ENCODE measurements at regions not wholly inside any gene's neighbourhood (a gene's known extent, or its start where the extent isn't known, plus 50 kb on each side); places are given as distances from the start of the nearest gene placed in this dataset.

- H3K4me2 ChIP-seq (ENCODE audit: low read length), result no peak overlapping the region
- H3K4me3 ChIP-seq (ENCODE audit: low read depth, low read length, poor library complexity, severe bottlenecking), result no peak overlapping the region
- no peaks in the 10 kb centered on the region for H3K27me3 ChIP-seq (ENCODE audit: insufficient read depth, low read length)
- H3K27ac ChIP-seq (ENCODE audit: low read depth, low read length, poor library complexity, severe bottlenecking), result no peak overlapping the region
- H3K36me3 ChIP-seq (ENCODE audit: insufficient read depth, low read length), result no peaks in the 10 kb centered on the region
- H3K9me3 ChIP-seq (ENCODE audit: low read length), result no peaks in the 10 kb centered on the region
- no peak overlapping the region for H2AFZ ChIP-seq (ENCODE audit: low read length)
- H3K4me1 ChIP-seq (ENCODE audit: insufficient read depth, low read length, severe bottlenecking), result no peaks in the 10 kb centered on the region
- no peaks in the 10 kb centered on the region for H3K9me2 ChIP-seq (ENCODE audit: low read depth, low read length)
- no peaks in the 10 kb centered on the region for H4K20me1 ChIP-seq (ENCODE audit: insufficient read depth, low read length)
- no peak overlapping the region for H3K9ac ChIP-seq (ENCODE audit: low read length)
- no peak for TF ChIP-seq EZH2 (IDR thresholded peaks at IDR 0.05; ENCODE audit: borderline replicate concordance, low read length)
- TF ChIP-seq, protein P1, sequence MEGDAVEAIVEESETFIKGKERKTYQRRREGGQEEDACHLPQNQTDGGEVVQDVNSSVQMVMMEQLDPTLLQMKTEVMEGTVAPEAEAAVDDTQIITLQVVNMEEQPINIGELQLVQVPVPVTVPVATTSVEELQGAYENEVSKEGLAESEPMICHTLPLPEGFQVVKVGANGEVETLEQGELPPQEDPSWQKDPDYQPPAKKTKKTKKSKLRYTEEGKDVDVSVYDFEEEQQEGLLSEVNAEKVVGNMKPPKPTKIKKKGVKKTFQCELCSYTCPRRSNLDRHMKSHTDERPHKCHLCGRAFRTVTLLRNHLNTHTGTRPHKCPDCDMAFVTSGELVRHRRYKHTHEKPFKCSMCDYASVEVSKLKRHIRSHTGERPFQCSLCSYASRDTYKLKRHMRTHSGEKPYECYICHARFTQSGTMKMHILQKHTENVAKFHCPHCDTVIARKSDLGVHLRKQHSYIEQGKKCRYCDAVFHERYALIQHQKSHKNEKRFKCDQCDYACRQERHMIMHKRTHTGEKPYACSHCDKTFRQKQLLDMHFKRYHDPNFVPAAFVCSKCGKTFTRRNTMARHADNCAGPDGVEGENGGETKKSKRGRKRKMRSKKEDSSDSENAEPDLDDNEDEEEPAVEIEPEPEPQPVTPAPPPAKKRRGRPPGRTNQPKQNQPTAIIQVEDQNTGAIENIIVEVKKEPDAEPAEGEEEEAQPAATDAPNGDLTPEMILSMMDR (IDR thresholded peaks at IDR 0.05; ENCODE audit: low read length), result no peak
- H3K79me2 ChIP-seq (ENCODE audit: insufficient read depth, low read length), result no peaks in the 10 kb centered on the region
- H3F3A ChIP-seq (ENCODE audit: insufficient read depth, low read length), result no peaks in the 10 kb centered on the region
Measured at GRCh38 chr10:130357951-130358350, 221.8 kb downstream of the GLRX3 start.

GRCh38 chr10:130358981-130359650, 222.9 kb downstream of the GLRX3 start:
- H2AFZ ChIP-seq (ENCODE audit: low read length), result no peak overlapping the region
- H3K4me3 ChIP-seq (ENCODE audit: low read depth, low read length, poor library complexity, severe bottlenecking), result no peak overlapping the region
- H3K9me2 ChIP-seq (ENCODE audit: low read depth, low read length), result no peaks in the 10 kb centered on the region
- no peaks in the 10 kb centered on the region for H3K36me3 ChIP-seq (ENCODE audit: insufficient read depth, low read length)
- no peak overlapping the region for H3K9ac ChIP-seq (ENCODE audit: low read length)
- TF ChIP-seq, protein P1 (IDR thresholded peaks at IDR 0.05; ENCODE audit: low read length), result no peak
- no peak for TF ChIP-seq EZH2 (IDR thresholded peaks at IDR 0.05; ENCODE audit: borderline replicate concordance, low read length)
- no peaks in the 10 kb centered on the region for H3K27me3 ChIP-seq (ENCODE audit: insufficient read depth, low read length)
- no peaks in the 10 kb centered on the region for H3K9me3 ChIP-seq (ENCODE audit: low read length)
- H3K27ac ChIP-seq (ENCODE audit: low read depth, low read length, poor library complexity, severe bottlenecking), result no peak overlapping the region
- H4K20me1 ChIP-seq (ENCODE audit: insufficient read depth, low read length), result no peaks in the 10 kb centered on the region
- H3K79me2 ChIP-seq (ENCODE audit: insufficient read depth, low read length), result no peaks in the 10 kb centered on the region
- no peaks in the 10 kb centered on the region for H3F3A ChIP-seq (ENCODE audit: insufficient read depth, low read length)
- H3K4me2 ChIP-seq (ENCODE audit: low read length), result no peak overlapping the region
- no peaks in the 10 kb centered on the region for H3K4me1 ChIP-seq (ENCODE audit: insufficient read depth, low read length, severe bottlenecking)

- H3K4me3 ChIP-seq (ENCODE audit: low read depth, low read length, poor library complexity, severe bottlenecking), result no peak overlapping the region
- H3K36me3 ChIP-seq (ENCODE audit: insufficient read depth, low read length), result no peaks in the 10 kb centered on the region
- no peak overlapping the region for H3K27ac ChIP-seq (ENCODE audit: low read depth, low read length, poor library complexity, severe bottlenecking)
- no peak for TF ChIP-seq EZH2 (IDR thresholded peaks at IDR 0.05; ENCODE audit: borderline replicate concordance, low read length)
- TF ChIP-seq, protein P1 (IDR thresholded peaks at IDR 0.05; ENCODE audit: low read length), result no peak
- no peak overlapping the region for H3K4me2 ChIP-seq (ENCODE audit: low read length)
- H3K9ac ChIP-seq (ENCODE audit: low read length), result no peak overlapping the region
- no peaks in the 10 kb centered on the region for H3K9me3 ChIP-seq (ENCODE audit: low read length)
- H2AFZ ChIP-seq (ENCODE audit: low read length), result no peak overlapping the region
- H3K79me2 ChIP-seq (ENCODE audit: insufficient read depth, low read length), result no peaks in the 10 kb centered on the region
- no peaks in the 10 kb centered on the region for H3F3A ChIP-seq (ENCODE audit: insufficient read depth, low read length)
- no peaks in the 10 kb centered on the region for H3K9me2 ChIP-seq (ENCODE audit: low read depth, low read length)
- no peaks in the 10 kb centered on the region for H4K20me1 ChIP-seq (ENCODE audit: insufficient read depth, low read length)
- no peaks in the 10 kb centered on the region for H3K27me3 ChIP-seq (ENCODE audit: insufficient read depth, low read length)
- no peaks in the 10 kb centered on the region for H3K4me1 ChIP-seq (ENCODE audit: insufficient read depth, low read length, severe bottlenecking)
Measured at GRCh38 chr10:130359711-130360110, 223.5 kb downstream of the GLRX3 start.
